ENCODE measurements at regions not wholly inside any gene's neighbourhood (a gene's known extent, or its start where the extent isn't known, plus 50 kb on each side); places are given as distances from the start of the nearest gene placed in this dataset.

DNA sequence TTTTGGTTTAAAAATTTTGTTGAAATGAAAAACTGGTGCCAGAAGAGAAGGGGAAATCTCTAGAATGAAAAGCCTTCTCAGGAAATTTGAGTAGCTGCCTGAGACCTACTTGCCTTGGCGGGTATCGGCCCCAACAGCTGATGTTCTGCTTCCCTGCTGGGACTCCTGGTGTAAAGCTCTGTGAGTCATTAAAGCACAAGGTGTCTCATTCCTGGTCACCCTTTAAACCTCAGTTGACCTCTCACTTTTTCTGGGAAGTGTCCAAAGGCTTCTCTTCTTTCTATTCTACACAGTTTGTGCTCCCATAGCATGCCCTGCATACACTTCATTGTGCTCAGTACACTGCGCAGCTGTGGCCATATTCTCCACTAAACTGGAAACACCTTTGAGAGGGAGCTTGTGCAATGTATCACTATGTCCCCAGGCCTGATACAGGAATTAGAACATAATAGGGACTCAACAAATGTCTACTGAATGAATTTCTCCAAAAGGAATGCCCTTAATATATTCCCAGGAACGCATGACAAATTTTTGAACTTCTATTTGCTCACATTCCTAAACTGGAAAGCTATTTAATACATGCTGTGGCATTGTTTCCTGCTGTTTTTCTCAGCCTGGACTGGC lies 303.9 kb downstream of the SDHAF3 start:
- no peak overlapping the region for H3K4me3 ChIP-seq (ENCODE audit: extremely low read depth in 1 of 4, insufficient read depth in 2 of 4, low read depth in 3 of 4, low read length in 4 of 4)
- H3K14ac ChIP-seq (ENCODE audit: insufficient read length), result no peak overlapping the region
- no peak overlapping the region for H2BK5ac ChIP-seq (ENCODE audit: low read depth, low read length)
- no peaks in the 10 kb centered on the region for H3K4me1 ChIP-seq (replicated peaks in 1 of 4; ENCODE audit: control insufficient read depth in 3 of 4, insufficient read depth in 4 of 4, low read length in 3 of 4)
- DNase-seq (ENCODE audit: low read depth in 1 of 2, low spot score in 2 of 2) (no peak), FAIRE-seq (no peak)
- no peak overlapping the region for H3K56ac ChIP-seq (replicated peaks; ENCODE audit: insufficient read length, low read depth, low read length)
- H2BK20ac ChIP-seq (ENCODE audit: low read length), result no peak overlapping the region
- no peaks in the 10 kb centered on the region for H3K27me3 ChIP-seq (replicated peaks in 1 of 4; ENCODE audit: control insufficient read depth in 3 of 4, extremely low read depth in 1 of 4, insufficient read depth in 3 of 4, low read length in 3 of 4)
- H2BK15ac ChIP-seq (ENCODE audit: low read length), result no peak overlapping the region
- no peak overlapping the region for H3K4me2 ChIP-seq (ENCODE audit: insufficient read depth in 1 of 2, low read depth in 2 of 2, low read length in 2 of 2)
- H3K79me2 ChIP-seq (ENCODE audit: control insufficient read depth in 1 of 2, insufficient read depth in 2 of 2, low read length in 2 of 2), result no peaks in the 10 kb centered on the region
- H4K91ac ChIP-seq (replicated peaks; ENCODE audit: insufficient read length, low read length), result no peak overlapping the region
- H3K9me3 ChIP-seq (ENCODE audit: insufficient read depth in 2 of 2, low read depth in 1 of 2, low read length in 1 of 2), result peaks cover 0 to 2% of the 10 kb centered on the region in 2 experiments; a peak in 1 of 4 replicates
- no peak overlapping the region for H2BK120ac ChIP-seq (replicated peaks; ENCODE audit: low read depth, low read length)
- no peaks in the 10 kb centered on the region; the same call in 1 of the 2 replicates for H3K23me2 ChIP-seq (ENCODE audit: low read depth, low read length)
- no peak overlapping the region for H4K8ac ChIP-seq (ENCODE audit: extremely low read depth, insufficient read depth, low read length)
- no peak overlapping the region for H4K5ac ChIP-seq (ENCODE audit: insufficient read length, low read depth, low read length)
- no peak overlapping the region for H2AK5ac ChIP-seq (ENCODE audit: low read depth, low read length)
- no peak overlapping the region for H3K9ac ChIP-seq (replicated peaks in 1 of 4; ENCODE audit: extremely low read depth in 1 of 4, low read depth in 3 of 4, low read length in 3 of 4)
- no peak overlapping the region for H2BK12ac ChIP-seq (ENCODE audit: low read depth, low read length)
- H3K18ac ChIP-seq (ENCODE audit: extremely low read depth, low read length), result no peak overlapping the region
- H3K79me1 ChIP-seq (ENCODE audit: low read depth, low read length), result no peaks in the 10 kb centered on the region
- H3K27ac ChIP-seq (ENCODE audit: low read depth, low read length), result no peak overlapping the region
- no peak overlapping the region for H3K4ac ChIP-seq (replicated peaks; ENCODE audit: insufficient read length, low read depth, low read length)
- no peak overlapping the region for H2AFZ ChIP-seq (ENCODE audit: low read length)
- TF ChIP-seq RXRA (IDR thresholded peaks at IDR 0.05; ENCODE audit: insufficient read depth, low read depth, low read length), result no peak
- no peaks in the 10 kb centered on the region for H4K20me1 ChIP-seq (replicated peaks in 1 of 2; ENCODE audit: control insufficient read depth in 1 of 2, insufficient read depth in 2 of 2, low read length in 2 of 2)
- H3K36me3 ChIP-seq (ENCODE audit: control insufficient read depth in 2 of 4, insufficient read depth in 4 of 4, low read length in 3 of 4), result no peaks in the 10 kb centered on the region
- H3K23ac ChIP-seq (ENCODE audit: insufficient read length), result no peak overlapping the region
- ChIA-PET CTCF (ENCODE audit: partially characterized antibody) (interaction anchor here (0.6 to 1.2 kb wide), 6 partner anchors 10 to 1481 kb away, joined by 3 to 5 read pairs (median 3); no protein-coding TSS in a partner anchor), POLR2A (ENCODE audit: partially characterized antibody) (no interaction called here)
- WGBS, 2 experiments (ENCODE audit: extremely low coverage in 1 of 2, insufficient coverage in 1 of 2, insufficient read length in 1 of 2, insufficient replicate concordance in 2 of 2, low coverage in 1 of 2, low lambda C conversion rate in 2 of 2, missing lambda C conversion rate in 1 of 2), result 90% methylated on average over 4 of the region's 4 CpGs; no CpG with 5 or more reads in 1 of the 2 experiments
